ENCODE measurements at regions not wholly inside any gene's neighbourhood (a gene's known extent, or its start where the extent isn't known, plus 50 kb on each side); places are given as distances from the start of the nearest gene placed in this dataset.

GRCh38 chr12:59004456-59004855 lies 84.2 kb upstream of the LRIG3 start:
- peaks cover 9% of the 10 kb centered on the region for H3K4me1 ChIP-seq
- H3K27me3 ChIP-seq, result no peaks in the 10 kb centered on the region
- H3K27ac ChIP-seq, result peak overlapping the region; percentile 61
- TF ChIP-seq POLR2AphosphoS5 (IDR thresholded peaks at IDR 0.05), result no peak
- no peak for TF ChIP-seq CTCF (IDR thresholded peaks at IDR 0.05)
- TF ChIP-seq EP300 (IDR thresholded peaks at IDR 0.05), result no peak
- TF ChIP-seq POLR2A (IDR thresholded peaks at IDR 0.05), result no peak
- H3K36me3 ChIP-seq, result no peaks in the 10 kb centered on the region
- no peak for DNase-seq (ENCODE audit: low spot score in 2 of 2)
- WGBS, result 72% methylated on average over 2 of the region's 2 CpGs
- no peak overlapping the region for H3K4me3 ChIP-seq
- no peaks in the 10 kb centered on the region for H3K9me3 ChIP-seq

GRCh38 chr12:58995666-58996363 lies 75.5 kb upstream of the LRIG3 start:
- DNase-seq (ENCODE audit: low spot score in 2 of 2), result no peak
- no peak overlapping the region for H3K27ac ChIP-seq
- no peak overlapping the region for H3K4me3 ChIP-seq
- no peaks in the 10 kb centered on the region for H3K27me3 ChIP-seq
- H3K9me3 ChIP-seq, result no peaks in the 10 kb centered on the region
- 98% methylated on average over 3 of the region's 3 CpGs for WGBS
- TF ChIP-seq POLR2AphosphoS5 (IDR thresholded peaks at IDR 0.05), result no peak
- no peak for TF ChIP-seq EP300 (IDR thresholded peaks at IDR 0.05)
- no peak for TF ChIP-seq POLR2A (IDR thresholded peaks at IDR 0.05)
- no peak for TF ChIP-seq CTCF (IDR thresholded peaks at IDR 0.05)
- no peaks in the 10 kb centered on the region for H3K4me1 ChIP-seq
- H3K36me3 ChIP-seq, result no peaks in the 10 kb centered on the region

- no peak overlapping the region for H3K4me3 ChIP-seq
- no peaks in the 10 kb centered on the region for H3K36me3 ChIP-seq
- TF ChIP-seq POLR2AphosphoS5 (IDR thresholded peaks at IDR 0.05) (no peak), CTCF (IDR thresholded peaks at IDR 0.05) (no peak), POLR2A (IDR thresholded peaks at IDR 0.05) (no peak), EP300 (IDR thresholded peaks at IDR 0.05) (no peak)
- H3K27me3 ChIP-seq, result no peaks in the 10 kb centered on the region
- 79% methylated on average over 1 of the region's 1 CpG for WGBS
- no peaks in the 10 kb centered on the region for H3K4me1 ChIP-seq
- DNase-seq (ENCODE audit: low spot score in 2 of 2), result no peak
- H3K9me3 ChIP-seq, result no peaks in the 10 kb centered on the region
- no peak overlapping the region for H3K27ac ChIP-seq
Measured at GRCh38 chr12:58988643-58989344, 68.5 kb upstream of the LRIG3 start.

- WGBS, result 93% methylated on average over 3 of the region's 3 CpGs
- TF ChIP-seq EP300 (IDR thresholded peaks at IDR 0.05), result no peak
- no peak for TF ChIP-seq CTCF (IDR thresholded peaks at IDR 0.05)
- no peak for DNase-seq (ENCODE audit: low spot score in 2 of 2)
Measured at GRCh38 chr12:58981961-58982360, 61.7 kb upstream of the LRIG3 start.

GRCh38 chr12:58980768-58981167 lies 60.5 kb upstream of the LRIG3 start:
- Histone ChIP-seq H3K9me3 (no peaks in the 10 kb centered on the region), H3K4me1 (no peaks in the 10 kb centered on the region), H3K4me3 (no peak overlapping the region), H3K27ac (no peak overlapping the region), H3K36me3 (no peaks in the 10 kb centered on the region), H3K27me3 (no peaks in the 10 kb centered on the region)
- DNase-seq (ENCODE audit: low spot score in 2 of 2), result no peak
- TF ChIP-seq POLR2AphosphoS5 (IDR thresholded peaks at IDR 0.05), result no peak
- TF ChIP-seq CTCF (IDR thresholded peaks at IDR 0.05), result no peak
- no peak for TF ChIP-seq POLR2A (IDR thresholded peaks at IDR 0.05)
- TF ChIP-seq EP300 (IDR thresholded peaks at IDR 0.05), result no peak
- 95% methylated on average over 1 of the region's 1 CpG for WGBS

More at GRCh38 chr12:58981961-58982360, 61.7 kb upstream of the LRIG3 start:
- no peak overlapping the region for H3K4me3 ChIP-seq
- H3K27me3 ChIP-seq, result no peaks in the 10 kb centered on the region
- H3K27ac ChIP-seq, result no peak overlapping the region
- H3K4me1 ChIP-seq, result no peaks in the 10 kb centered on the region
- no peaks in the 10 kb centered on the region for H3K9me3 ChIP-seq
- no peaks in the 10 kb centered on the region for H3K36me3 ChIP-seq
